Upper lobe of right lung (tissue), 1 donor: ENCODE measurements at regions not wholly inside any gene's neighbourhood (a gene's known extent, or its start where the extent isn't known, plus 50 kb on each side); places are given as distances from the start of the nearest gene placed in this dataset.
A peak's percentile ranks its signal among the peaks of the same experiment; 100 is the strongest.
"Not testable (repeated sequence)": the region's sequence is repeated elsewhere in the genome, so short reads cannot be mapped to it uniquely, and the experiment has no call there.

Source experiments
- ATAC-seq: fragments of 200-7000 bp; cut with Tn5 transposase; one replicate; pipeline ENCODE4 v1.9.1; 2020; ENCODE audit warnings: mild to moderate bottlenecking, moderate library complexity
- DNase-seq: peaks from one replicate; pipeline ENCODE4 v3.0.0-alpha.2; 2020
- H3K27ac ChIP-seq: fragments of 200-600 bp; one replicate; pipeline ENCODE4 v1.8.0; 2022
- H3K27me3 ChIP-seq: fragments of 200-600 bp; one replicate; pipeline ENCODE4 v1.8.0; 2022; ENCODE audit warnings: mild to moderate bottlenecking
- H3K36me3 ChIP-seq: fragments of 200-600 bp; one replicate; pipeline ENCODE4 v1.8.0; 2022
- H3K4me1 ChIP-seq: fragments of 200-600 bp; one replicate; pipeline ENCODE4 v1.8.0; 2022
- H3K4me3 ChIP-seq: fragments of 200-600 bp; one replicate; pipeline ENCODE4 v1.8.0; 2022; ENCODE audit warnings: mild to moderate bottlenecking
- H3K9me3 ChIP-seq: fragments of 200-600 bp; one replicate; pipeline ENCODE4 v1.8.0; 2022
- intact Hi-C: fragments of 100-400 bp; cut with DNase I; formaldehyde crosslinking; loops from one replicate; pipeline ENCODE4 v1.11.0; 2022
- TF ChIP-seq, protein P1 (sequence below): fragments of 200-600 bp; IDR thresholded peaks from one replicate; pipeline ENCODE4 v1.8.0; 2022; ENCODE audit warnings: antibody characterized with exemption
- donor health status: DM: no; HTN: yes; CAD: no; lungs with severe emphysema.

DNA sequence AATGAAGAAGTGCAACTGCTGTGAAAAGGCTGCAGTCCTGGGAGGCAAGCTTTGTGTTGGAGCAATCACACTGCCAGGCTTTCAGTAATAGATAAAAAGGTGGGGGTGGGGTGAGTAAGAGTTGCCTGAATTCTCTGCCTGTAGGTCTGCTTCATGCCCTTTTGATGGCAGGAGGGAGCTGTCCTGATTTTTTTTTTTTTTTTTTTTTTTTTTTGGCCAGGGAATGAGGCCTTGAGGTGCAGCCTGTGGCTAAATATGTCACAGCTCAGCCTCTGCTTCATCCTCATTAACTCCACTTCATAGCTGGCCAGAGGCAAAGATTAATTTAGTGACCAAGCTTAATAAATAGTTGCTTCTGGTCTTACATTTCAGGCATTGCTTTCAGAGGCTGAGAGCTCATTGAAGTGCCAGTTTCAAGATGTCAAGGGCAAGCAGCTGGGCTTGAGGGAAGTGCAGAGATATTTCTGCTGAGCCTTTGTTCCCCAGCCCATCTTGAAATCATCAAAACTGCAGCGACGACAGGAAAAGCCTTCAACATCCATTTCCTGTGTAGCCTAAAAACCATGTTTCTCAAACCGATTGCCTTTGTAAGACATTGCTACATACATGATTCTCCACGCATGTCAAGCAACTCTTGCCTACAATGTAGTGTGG lies 134.7 kb downstream of the MACIR start:
- DNase-seq (no peak), ATAC-seq (peak; percentile 41)
- H3K4me1 ChIP-seq: no peaks in the 10 kb centered on the region
- no peak overlapping the region for H3K4me3 ChIP-seq
- no peak overlapping the region for H3K27ac ChIP-seq
- TF ChIP-seq, protein P1, sequence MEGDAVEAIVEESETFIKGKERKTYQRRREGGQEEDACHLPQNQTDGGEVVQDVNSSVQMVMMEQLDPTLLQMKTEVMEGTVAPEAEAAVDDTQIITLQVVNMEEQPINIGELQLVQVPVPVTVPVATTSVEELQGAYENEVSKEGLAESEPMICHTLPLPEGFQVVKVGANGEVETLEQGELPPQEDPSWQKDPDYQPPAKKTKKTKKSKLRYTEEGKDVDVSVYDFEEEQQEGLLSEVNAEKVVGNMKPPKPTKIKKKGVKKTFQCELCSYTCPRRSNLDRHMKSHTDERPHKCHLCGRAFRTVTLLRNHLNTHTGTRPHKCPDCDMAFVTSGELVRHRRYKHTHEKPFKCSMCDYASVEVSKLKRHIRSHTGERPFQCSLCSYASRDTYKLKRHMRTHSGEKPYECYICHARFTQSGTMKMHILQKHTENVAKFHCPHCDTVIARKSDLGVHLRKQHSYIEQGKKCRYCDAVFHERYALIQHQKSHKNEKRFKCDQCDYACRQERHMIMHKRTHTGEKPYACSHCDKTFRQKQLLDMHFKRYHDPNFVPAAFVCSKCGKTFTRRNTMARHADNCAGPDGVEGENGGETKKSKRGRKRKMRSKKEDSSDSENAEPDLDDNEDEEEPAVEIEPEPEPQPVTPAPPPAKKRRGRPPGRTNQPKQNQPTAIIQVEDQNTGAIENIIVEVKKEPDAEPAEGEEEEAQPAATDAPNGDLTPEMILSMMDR: no peak
- H3K36me3 ChIP-seq: no peaks in the 10 kb centered on the region
- no peaks in the 10 kb centered on the region for H3K27me3 ChIP-seq
- intact Hi-C loops: no loop called here
- no peaks in the 10 kb centered on the region for H3K9me3 ChIP-seq

DNA sequence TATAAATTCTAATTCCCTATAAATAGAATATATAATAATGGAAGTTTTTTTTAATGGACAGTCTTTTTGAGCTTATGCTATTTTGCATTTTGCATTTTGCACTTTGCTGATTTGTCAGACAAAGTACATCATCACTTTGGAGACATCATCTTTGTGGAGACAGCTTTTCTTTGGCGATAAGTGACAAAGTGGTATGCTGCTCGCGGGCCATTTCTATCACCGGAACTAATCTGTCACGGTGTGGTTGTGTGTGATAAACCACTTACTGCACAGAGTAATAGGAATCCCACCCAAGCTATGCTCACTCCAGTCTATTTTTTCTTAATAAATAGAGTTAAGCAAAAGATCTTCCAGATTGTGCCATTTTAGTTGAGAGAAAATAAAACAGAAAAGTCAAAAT lies 133.1 kb downstream of the MACIR start:
- Histone ChIP-seq H3K36me3 (no peaks in the 10 kb centered on the region), H3K27ac (no peak overlapping the region), H3K4me1 (no peaks in the 10 kb centered on the region), H3K4me3 (no peak overlapping the region), H3K9me3 (no peaks in the 10 kb centered on the region), H3K27me3 (no peaks in the 10 kb centered on the region)
- TF ChIP-seq, protein P1: no peak
- intact Hi-C loops: no loop called here
- ATAC-seq (no peak), DNase-seq (no peak)

DNA sequence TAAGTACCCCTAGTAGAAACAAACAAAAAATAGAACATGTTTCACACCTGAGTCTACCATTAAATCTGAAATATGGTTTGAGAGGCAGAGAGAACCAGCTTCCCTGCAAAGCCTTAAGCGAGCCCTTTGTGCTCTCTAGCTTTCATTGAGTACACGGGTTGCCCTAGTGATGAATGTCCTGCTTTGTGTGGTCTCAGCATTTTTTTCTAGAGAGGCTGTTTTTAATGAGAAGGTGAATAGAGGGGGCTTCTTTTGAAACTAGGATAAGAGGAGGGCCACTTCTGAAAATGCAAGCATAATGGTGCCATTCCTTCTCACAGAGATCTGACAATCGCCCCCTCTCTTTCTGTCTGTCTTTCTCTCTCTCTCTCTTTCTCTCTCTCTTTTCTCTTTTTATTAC lies 131.3 kb downstream of the MACIR start:
- intact Hi-C loops: no loop called here
- ATAC-seq (no peak), DNase-seq (no peak)

DNA sequence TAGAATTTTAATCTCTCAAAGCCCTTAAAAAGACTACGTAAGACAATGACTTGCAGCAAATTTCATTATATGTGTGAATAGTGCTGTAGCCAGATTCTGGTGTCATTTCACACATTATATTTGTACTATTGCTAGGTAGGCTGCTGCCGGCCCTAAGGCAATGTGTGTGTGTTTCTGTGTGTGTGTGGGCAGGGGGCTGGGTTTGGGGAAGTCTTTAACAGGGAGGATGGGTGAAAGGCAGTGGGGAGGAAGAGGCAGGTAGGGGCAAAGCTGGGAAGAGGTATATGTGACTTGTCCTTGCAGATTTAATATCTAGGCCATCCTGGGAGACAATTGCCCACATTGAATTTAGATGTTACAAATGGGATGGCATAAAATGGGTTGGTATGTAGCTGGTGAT lies 130.8 kb downstream of the MACIR start:
- no peak for DNase-seq
- no peaks in the 10 kb centered on the region for H3K27me3 ChIP-seq
- H3K27ac ChIP-seq: no peak overlapping the region
- H3K4me1 ChIP-seq: no peaks in the 10 kb centered on the region
- H3K36me3 ChIP-seq: no peaks in the 10 kb centered on the region
- H3K9me3 ChIP-seq: no peaks in the 10 kb centered on the region
- ATAC-seq: no peak
- TF ChIP-seq, protein P1: no peak
- intact Hi-C loops: no loop called here
- no peak overlapping the region for H3K4me3 ChIP-seq

More for the DNA sequence above, 131.3 kb downstream of the MACIR start:
- H3K36me3 ChIP-seq: no peaks in the 10 kb centered on the region
- H3K4me3 ChIP-seq: no peak overlapping the region
- TF ChIP-seq, protein P1: no peak
- H3K27me3 ChIP-seq: no peaks in the 10 kb centered on the region
- H3K9me3 ChIP-seq: no peaks in the 10 kb centered on the region
- H3K27ac ChIP-seq: no peak overlapping the region
- H3K4me1 ChIP-seq: no peaks in the 10 kb centered on the region

DNA sequence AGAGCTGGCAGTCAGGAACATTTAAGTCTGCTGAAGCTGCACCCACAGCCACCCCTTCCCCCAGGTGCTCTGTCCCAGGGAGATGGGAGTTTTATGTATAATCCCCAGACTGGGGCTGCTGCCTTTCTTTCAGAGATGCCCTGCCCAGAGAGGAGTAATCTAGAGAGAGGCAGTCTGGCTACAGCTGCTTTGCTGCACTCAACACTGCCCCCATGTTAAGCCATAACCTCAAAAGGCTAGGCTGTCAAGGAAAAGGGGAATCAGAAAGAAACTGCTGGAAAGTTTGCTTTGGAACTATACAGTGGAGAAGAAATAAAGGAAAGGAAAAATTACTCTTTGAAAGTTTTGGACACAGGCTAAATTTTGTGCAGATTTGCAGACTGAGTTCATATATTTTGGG lies 127.2 kb downstream of the MACIR start:
- TF ChIP-seq, protein P1: no peak
- intact Hi-C loops: no loop called here

DNA sequence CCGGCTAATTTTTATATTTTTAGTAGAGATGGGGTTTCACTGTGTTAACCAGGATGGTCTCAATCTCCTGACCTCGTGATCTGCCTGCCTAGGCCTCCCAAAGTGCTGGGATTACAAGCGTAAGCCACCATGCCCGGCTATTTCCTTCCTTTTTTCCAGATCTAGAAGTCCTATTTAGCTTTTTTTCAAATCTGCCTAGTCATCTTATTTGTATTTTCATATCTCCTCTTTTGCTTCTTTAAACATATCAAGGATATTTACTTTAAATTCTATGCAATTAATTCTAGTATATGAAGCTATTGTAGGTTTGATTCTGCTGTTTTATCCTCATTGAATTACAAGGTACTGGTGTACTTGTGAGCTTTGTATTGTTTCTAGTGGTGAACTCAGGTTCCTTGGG lies 119.1 kb downstream of the MACIR start:
- ATAC-seq, intact Hi-C loops, H3K4me3 ChIP-seq, DNase-seq, H3K9me3 ChIP-seq, H3K36me3 ChIP-seq, H3K27ac ChIP-seq, H3K27me3 ChIP-seq, H3K4me1 ChIP-seq: not testable (repeated sequence)

More for the DNA sequence above, 127.2 kb downstream of the MACIR start:
- no peak for ATAC-seq
- no peak overlapping the region for H3K27ac ChIP-seq
- DNase-seq: no peak
- no peaks in the 10 kb centered on the region for H3K36me3 ChIP-seq
- no peak overlapping the region for H3K4me3 ChIP-seq
- H3K4me1 ChIP-seq: no peaks in the 10 kb centered on the region
- no peaks in the 10 kb centered on the region for H3K9me3 ChIP-seq
- no peaks in the 10 kb centered on the region for H3K27me3 ChIP-seq
